ENCODE measurements at regions not wholly inside any gene's neighbourhood (a gene's known extent, or its start where the extent isn't known, plus 50 kb on each side); places are given as distances from the start of the nearest gene placed in this dataset.

GRCh38 chr6:2426561-2427340 lies 181.3 kb upstream of the GMDS start:
- ATAC-seq, result no peak

GRCh38 chr6:2416128-2416712 lies 170.8 kb upstream of the GMDS start:
- no peak for ATAC-seq

GRCh38 chr6:2414885-2415547 lies 169.6 kb upstream of the GMDS start:
- ATAC-seq, result no peak

- ATAC-seq, result no peak
Observed at GRCh38 chr6:2412731-2413130, 167.3 kb upstream of the GMDS start.

- ATAC-seq, result no peak
Observed at GRCh38 chr6:2410656-2411380, 165.4 kb upstream of the GMDS start.

- ATAC-seq, result no peak
Observed at GRCh38 chr6:2407525-2407924, 162.1 kb upstream of the GMDS start.

GRCh38 chr6:2404211-2404929 lies 159.0 kb upstream of the GMDS start:
- ATAC-seq, result no peak

GRCh38 chr6:2403546-2403945 lies 158.1 kb upstream of the GMDS start:
- ATAC-seq, result no peak

- no peak for ATAC-seq
Observed at GRCh38 chr6:2396846-2397630, 151.6 kb upstream of the GMDS start.

GRCh38 chr6:2396042-2396657 lies 150.7 kb upstream of the GMDS start:
- no peak for ATAC-seq

GRCh38 chr6:2388554-2389324 lies 143.3 kb upstream of the GMDS start:
- ATAC-seq, result no peak

- ATAC-seq, result no peak
Observed at GRCh38 chr6:2387445-2387844, 142.0 kb upstream of the GMDS start.

- no peak for ATAC-seq
Observed at GRCh38 chr6:2385471-2385983, 140.1 kb upstream of the GMDS start.

- ATAC-seq, result no peak
Observed at GRCh38 chr6:2384528-2384927, 139.1 kb upstream of the GMDS start.

GRCh38 chr6:2381872-2382661 lies 136.7 kb upstream of the GMDS start:
- no peak for ATAC-seq

GRCh38 chr6:2378891-2379652 lies 133.7 kb upstream of the GMDS start:
- ATAC-seq, result no peak

GRCh38 chr6:2378046-2378657 lies 132.7 kb upstream of the GMDS start:
- no peak for ATAC-seq
